CD8-positive, alpha-beta memory T cell (primary cell): ENCODE measurements at regions not wholly inside any gene's neighbourhood (a gene's known extent, or its start where the extent isn't known, plus 50 kb on each side); places are given as distances from the start of the nearest gene placed in this dataset.

Source experiments
- CTCF ChIA-PET: fragments of 350-600 bp; sonication (Branson Sonifier 250); formaldehyde crosslinking; loops from one replicate; lab custom pipeline; 2021; ENCODE audit warnings: antibody characterized with exemption; lab: Charles Lee
- POLR2A ChIA-PET: fragments of 350-600 bp; sonication (Branson Sonifier 250); formaldehyde crosslinking; loops from one replicate; lab custom pipeline; 2021; ENCODE audit warnings: antibody characterized with exemption; lab: Charles Lee
- DNase-seq, 5 donors: peaks; one replicate each; pipeline versions ENCODE4 v3.0.0 to v3.0.0-alpha.2; 2020 to 2022; ENCODE audit warnings: mixed read lengths in 1 of 5
- H3K27ac ChIP-seq: one replicate; pipeline ENCODE4 v1.7.0; 2013; ENCODE audit warnings: low read depth, mild to moderate bottlenecking, low read length, moderate library complexity
- H3K27me3 ChIP-seq: 2 replicates; pipeline ENCODE4 v1.7.0; 2013; ENCODE audit warnings: low read length, mild to moderate bottlenecking; ENCODE audit not compliant: insufficient read depth, poor library complexity, severe bottlenecking
- H3K36me3 ChIP-seq: 2 replicates; pipeline ENCODE4 v1.7.0; 2013; ENCODE audit warnings: mild to moderate bottlenecking, low read length, moderate library complexity; ENCODE audit not compliant: insufficient read depth
- H3K4me1 ChIP-seq: 2 replicates; pipeline ENCODE4 v1.7.0; 2013; ENCODE audit warnings: mild to moderate bottlenecking, low read length, moderate library complexity; ENCODE audit not compliant: insufficient read depth
- H3K4me3 ChIP-seq: 2 replicates; pipeline ENCODE4 v1.7.0; 2013; ENCODE audit warnings: mild to moderate bottlenecking, low read length
- H3K9me3 ChIP-seq: 2 replicates; pipeline ENCODE4 v1.7.0; 2013; ENCODE audit warnings: mild to moderate bottlenecking, low read length
- H3K27ac Mint-ChIP-seq, 8 donors: one replicate each; pipeline ENCODE4 v1.8.0; 2020 to 2021; ENCODE audit warnings: mixed read lengths in 8 of 8, mild to moderate bottlenecking in 6 of 8, inconsistent platforms in 3 of 8, moderate library complexity in 3 of 8
- H3K27me3 Mint-ChIP-seq, 2 donors: one replicate each; pipeline ENCODE4 v1.8.0; 2020 to 2021; ENCODE audit warnings: mixed read lengths in 2 of 2, mild to moderate bottlenecking in 1 of 2, moderate library complexity in 1 of 2
- H3K36me3 Mint-ChIP-seq, 3 donors: one replicate each; pipeline ENCODE4 v1.8.0; 2020 to 2021; ENCODE audit warnings: mixed read lengths in 3 of 3, inconsistent platforms in 1 of 3, mild to moderate bottlenecking in 1 of 3
- H3K4me1 Mint-ChIP-seq, 3 donors: one replicate each; pipeline ENCODE4 v1.8.0; 2020 to 2021; ENCODE audit warnings: mixed read lengths in 3 of 3, inconsistent platforms in 1 of 3, mild to moderate bottlenecking in 1 of 3
- H3K4me3 Mint-ChIP-seq, 7 donors: one replicate each; pipeline ENCODE4 v1.8.0; 2020 to 2021; ENCODE audit warnings: mixed read lengths in 7 of 7, mild to moderate bottlenecking in 6 of 7, moderate library complexity in 4 of 7, inconsistent platforms in 2 of 7
- H3K9me3 Mint-ChIP-seq, 5 donors: one replicate each; pipeline ENCODE4 v1.8.0; 2020 to 2022; ENCODE audit warnings: mixed read lengths in 5 of 5, mild to moderate bottlenecking in 3 of 5, moderate library complexity in 2 of 5, inconsistent platforms in 1 of 5

- no peaks in the 10 kb centered on the region for H3K36me3 Mint-ChIP-seq
- H3K27ac ChIP-seq: no peak overlapping the region
- no peak overlapping the region for H3K4me3 ChIP-seq
- no peaks in the 10 kb centered on the region for H3K4me1 Mint-ChIP-seq
- peak overlapping the region in 1 of 7 donors; percentile 66 for H3K4me3 Mint-ChIP-seq
- no peak for DNase-seq
- ChIA-PET POLR2A (no interaction called here), CTCF (no interaction called here)
- no peaks in the 10 kb centered on the region for H3K27me3 ChIP-seq
- H3K9me3 ChIP-seq: no peaks in the 10 kb centered on the region
- no peaks in the 10 kb centered on the region for H3K4me1 ChIP-seq
- peaks cover 0 to 2% of the 10 kb centered on the region in 2 donors for H3K27me3 Mint-ChIP-seq
- no peak overlapping the region for H3K27ac Mint-ChIP-seq
- peaks cover 0 to 13% (median 3%) of the 10 kb centered on the region in 5 donors for H3K9me3 Mint-ChIP-seq
- no peaks in the 10 kb centered on the region for H3K36me3 ChIP-seq
Measured at GRCh38 chr10:130339911-130340310, 203.7 kb downstream of the GLRX3 start.

- no peak overlapping the region for H3K27ac ChIP-seq
- no peak overlapping the region for H3K4me3 ChIP-seq
- H3K4me1 ChIP-seq: no peaks in the 10 kb centered on the region
- Mint-ChIP-seq H3K36me3 (no peaks in the 10 kb centered on the region), H3K4me3 (no peak overlapping the region), H3K27ac (no peak overlapping the region), H3K9me3 (peaks cover 0 to 13% (median 3%) of the 10 kb centered on the region in 5 donors), H3K4me1 (no peaks in the 10 kb centered on the region), H3K27me3 (peaks cover 0 to 2% of the 10 kb centered on the region in 2 donors)
- ChIA-PET POLR2A (no interaction called here), CTCF (no interaction called here)
- no peaks in the 10 kb centered on the region for H3K27me3 ChIP-seq
- no peak for DNase-seq
- no peaks in the 10 kb centered on the region for H3K36me3 ChIP-seq
- H3K9me3 ChIP-seq: no peaks in the 10 kb centered on the region
Measured at GRCh38 chr10:130340816-130341215, 204.6 kb downstream of the GLRX3 start.

DNA sequence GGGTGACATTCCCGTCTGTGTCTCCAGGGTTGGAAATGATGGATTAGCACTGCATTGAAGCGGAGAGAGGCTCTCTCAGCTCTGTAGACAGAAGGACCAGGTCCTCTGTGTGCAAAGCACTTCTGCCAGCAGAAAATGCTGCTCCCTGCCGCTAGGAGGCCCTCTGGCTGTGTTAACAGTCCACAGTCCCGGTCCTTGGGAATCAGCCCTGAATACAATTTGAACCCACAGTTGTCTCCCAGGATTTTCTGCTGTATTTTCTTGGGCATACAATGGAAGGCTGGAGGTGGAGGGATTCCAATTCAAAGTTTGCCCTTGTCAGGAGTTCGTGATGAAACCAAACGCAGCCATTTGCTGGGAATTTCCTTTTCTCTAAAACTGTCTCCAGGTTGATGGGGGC lies 205.2 kb downstream of the GLRX3 start:
- Mint-ChIP-seq H3K27ac (peak overlapping the region in 1 of 8 donors; percentile 21), H3K4me1 (no peaks in the 10 kb centered on the region), H3K36me3 (no peaks in the 10 kb centered on the region), H3K27me3 (peaks cover 0 to 2% of the 10 kb centered on the region in 2 donors), H3K4me3 (no peak overlapping the region), H3K9me3 (peaks cover 0 to 13% (median 3%) of the 10 kb centered on the region in 5 donors)
- Histone ChIP-seq H3K4me1 (no peaks in the 10 kb centered on the region), H3K27me3 (no peaks in the 10 kb centered on the region), H3K36me3 (no peaks in the 10 kb centered on the region), H3K9me3 (no peaks in the 10 kb centered on the region), H3K4me3 (no peak overlapping the region), H3K27ac (no peak overlapping the region)
- ChIA-PET POLR2A (no interaction called here), CTCF (no interaction called here)
- DNase-seq: no peak

DNA sequence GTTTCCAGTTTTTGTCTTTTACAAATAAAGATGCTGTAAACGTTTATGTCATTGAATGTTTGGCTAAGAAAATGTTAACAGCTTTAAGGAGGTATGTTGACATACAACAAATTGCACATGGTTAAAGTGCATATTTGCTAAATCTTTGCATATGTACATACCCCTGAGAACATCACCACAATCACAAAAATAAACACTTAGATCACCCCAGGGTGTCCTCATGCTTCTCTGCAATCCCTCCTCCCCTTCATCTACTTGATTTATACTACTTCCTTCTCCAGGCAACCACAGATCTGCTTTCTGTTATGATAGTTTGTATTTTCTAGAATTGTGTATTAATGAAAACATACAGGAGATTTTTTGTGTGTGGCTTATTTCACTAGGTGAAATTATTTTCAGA lies 209.5 kb downstream of the GLRX3 start:
- H3K9me3 Mint-ChIP-seq: peaks cover 2 to 13% (median 8%) of the 10 kb centered on the region in 5 donors

GRCh38 chr10:130350996-130351395 lies 214.8 kb downstream of the GLRX3 start:
- POLR2A ChIA-PET: no interaction called here
- H3K9me3 ChIP-seq: no peaks in the 10 kb centered on the region
- Mint-ChIP-seq H3K4me3 (no peak overlapping the region), H3K27ac (no peak overlapping the region), H3K4me1 (no peaks in the 10 kb centered on the region), H3K27me3 (no peaks in the 10 kb centered on the region), H3K9me3 (peaks cover 2 to 16% (median 8%) of the 10 kb centered on the region in 5 donors), H3K36me3 (peaks cover 0 to 5% (median 0%) of the 10 kb centered on the region in 3 donors)
- CTCF ChIA-PET: no interaction called here
- no peaks in the 10 kb centered on the region for H3K36me3 ChIP-seq
- DNase-seq: no peak
- no peaks in the 10 kb centered on the region for H3K27me3 ChIP-seq
- H3K27ac ChIP-seq: no peak overlapping the region
- H3K4me1 ChIP-seq: no peaks in the 10 kb centered on the region
- H3K4me3 ChIP-seq: no peak overlapping the region

More for the DNA sequence above, 209.5 kb downstream of the GLRX3 start:
- CTCF ChIA-PET: no interaction called here
- H3K27ac Mint-ChIP-seq: no peak overlapping the region
- H3K4me1 Mint-ChIP-seq: no peaks in the 10 kb centered on the region
- Histone ChIP-seq H3K4me3 (no peak overlapping the region), H3K36me3 (no peaks in the 10 kb centered on the region), H3K27ac (no peak overlapping the region), H3K27me3 (no peaks in the 10 kb centered on the region), H3K4me1 (no peaks in the 10 kb centered on the region), H3K9me3 (no peaks in the 10 kb centered on the region)
- peaks cover 0 to 2% of the 10 kb centered on the region in 2 donors for H3K27me3 Mint-ChIP-seq
- peaks cover 0 to 5% (median 0%) of the 10 kb centered on the region in 3 donors for H3K36me3 Mint-ChIP-seq
- no peak overlapping the region for H3K4me3 Mint-ChIP-seq
- POLR2A ChIA-PET: no interaction called here
- no peak for DNase-seq

DNA sequence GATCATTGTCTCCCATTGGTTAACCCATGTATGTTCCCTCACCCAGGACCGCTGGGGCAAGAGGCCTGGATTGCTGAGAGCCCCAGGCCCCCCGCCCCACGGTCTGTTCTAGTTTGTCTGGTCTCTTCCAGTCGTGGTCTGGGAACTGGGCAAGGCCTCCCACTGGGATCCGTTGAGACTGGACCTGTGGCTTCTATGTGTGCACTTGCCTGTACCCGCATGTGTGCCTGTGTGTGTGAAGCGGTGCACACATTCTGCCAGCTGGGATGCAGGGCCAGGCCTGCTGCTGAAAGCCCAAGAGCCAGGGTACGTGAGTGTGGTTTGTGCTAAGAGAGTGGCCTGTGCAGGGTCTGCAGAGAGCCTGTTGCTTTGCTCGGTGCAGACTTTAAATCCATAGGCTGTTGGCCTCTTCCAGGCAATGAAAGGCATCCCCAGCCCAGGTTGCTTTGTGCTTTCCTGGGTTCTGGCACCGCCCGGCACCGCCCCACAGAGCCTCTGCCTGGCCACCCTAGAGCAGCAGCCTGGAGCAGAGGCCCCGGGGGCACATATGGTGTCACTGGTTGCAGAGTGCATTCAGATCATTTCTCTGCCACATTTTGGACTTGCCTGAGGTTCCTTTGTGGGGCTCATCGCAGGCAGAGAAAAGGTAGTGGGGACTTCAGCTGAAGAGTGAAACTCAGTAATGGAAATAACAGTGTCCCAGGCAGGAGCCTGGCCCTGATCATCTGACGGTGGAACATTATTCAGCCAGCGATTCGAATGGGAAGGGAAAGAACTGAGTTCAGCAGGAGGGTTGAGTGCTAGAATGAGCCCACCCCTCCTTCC lies 215.5 kb downstream of the GLRX3 start:
- ChIA-PET POLR2A (no interaction called here), CTCF (no interaction called here)
- H3K27ac ChIP-seq: no peak overlapping the region
- H3K4me1 Mint-ChIP-seq: no peaks in the 10 kb centered on the region
- H3K27ac Mint-ChIP-seq: no peak overlapping the region
- no peak overlapping the region for H3K4me3 ChIP-seq
- no peak overlapping the region for H3K4me3 Mint-ChIP-seq
- H3K9me3 Mint-ChIP-seq: peaks cover 2 to 16% (median 11%) of the 10 kb centered on the region in 5 donors
- H3K4me1 ChIP-seq: no peaks in the 10 kb centered on the region
- no peaks in the 10 kb centered on the region for H3K9me3 ChIP-seq
- H3K36me3 Mint-ChIP-seq: peaks cover 0 to 5% (median 0%) of the 10 kb centered on the region in 3 donors
- H3K27me3 ChIP-seq: no peaks in the 10 kb centered on the region
- no peak for DNase-seq
- no peaks in the 10 kb centered on the region for H3K27me3 Mint-ChIP-seq
- no peaks in the 10 kb centered on the region for H3K36me3 ChIP-seq

DNA sequence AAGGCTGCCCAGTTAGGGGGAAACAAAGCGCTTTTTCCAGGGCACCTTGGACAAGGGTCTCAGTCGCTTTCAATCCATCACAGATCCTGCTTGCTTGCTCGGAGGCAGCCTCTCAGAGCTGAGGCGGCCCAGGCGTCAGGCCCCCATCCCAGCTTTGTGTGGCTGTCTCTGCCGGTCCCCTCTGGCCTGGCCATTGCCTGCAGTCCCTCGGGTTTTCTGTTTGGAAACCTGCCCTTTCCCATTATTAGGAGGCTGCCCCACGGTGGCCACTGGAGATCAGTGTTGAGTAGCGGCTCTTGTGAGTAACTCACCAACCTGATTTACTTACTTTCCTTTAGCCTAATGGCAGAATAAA lies 216.1 kb downstream of the GLRX3 start:
- Histone ChIP-seq H3K36me3 (no peaks in the 10 kb centered on the region), H3K27me3 (no peaks in the 10 kb centered on the region), H3K4me1 (no peaks in the 10 kb centered on the region), H3K27ac (no peak overlapping the region), H3K9me3 (no peaks in the 10 kb centered on the region), H3K4me3 (no peak overlapping the region)
- CTCF ChIA-PET: no interaction called here
- DNase-seq: no peak
- Mint-ChIP-seq H3K9me3 (peaks cover 2 to 16% (median 11%) of the 10 kb centered on the region in 5 donors), H3K27me3 (no peaks in the 10 kb centered on the region), H3K4me3 (no peak overlapping the region), H3K4me1 (no peaks in the 10 kb centered on the region), H3K36me3 (peaks cover 0 to 5% (median 0%) of the 10 kb centered on the region in 3 donors), H3K27ac (no peak overlapping the region)
- POLR2A ChIA-PET: no interaction called here

DNA sequence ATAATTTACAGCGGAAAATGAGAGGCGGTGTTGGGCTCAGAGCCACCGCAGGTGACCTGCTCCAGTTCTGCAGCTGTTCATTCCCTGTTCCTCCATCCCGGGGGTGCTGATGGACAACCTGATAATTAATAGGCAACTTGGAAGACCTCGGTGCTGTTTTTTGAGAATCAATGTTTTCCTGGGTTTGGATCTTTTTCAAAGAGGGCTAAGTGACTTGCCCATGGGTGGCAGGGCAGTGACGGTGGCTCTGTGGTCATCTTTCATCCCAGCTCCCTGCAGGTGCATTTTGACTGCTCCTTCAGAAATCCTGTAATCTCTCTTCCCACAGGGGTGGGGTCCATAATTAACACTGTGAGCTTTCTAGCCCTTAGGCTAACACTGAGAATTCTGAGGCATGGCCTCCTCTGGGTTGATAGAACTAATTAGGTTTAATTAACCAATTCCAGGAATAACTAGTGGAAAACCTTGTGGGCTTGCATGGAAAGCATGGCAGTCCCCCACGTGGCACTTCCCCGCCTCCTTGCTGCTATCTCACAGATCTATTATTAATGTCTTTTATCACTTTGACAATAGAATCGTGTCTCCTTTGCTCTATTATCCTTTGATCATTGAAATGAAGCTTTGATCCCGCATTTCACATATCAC lies 217.9 kb downstream of the GLRX3 start:
- H3K4me3 ChIP-seq: no peak overlapping the region
- no peaks in the 10 kb centered on the region for H3K36me3 ChIP-seq
- H3K27ac Mint-ChIP-seq: no peak overlapping the region
- POLR2A ChIA-PET: no interaction called here
- H3K9me3 Mint-ChIP-seq: peaks cover 0 to 11% (median 6%) of the 10 kb centered on the region in 5 donors
- no peaks in the 10 kb centered on the region for H3K9me3 ChIP-seq
- CTCF ChIA-PET: no interaction called here
- no peak for DNase-seq
- no peaks in the 10 kb centered on the region for H3K4me1 Mint-ChIP-seq
- H3K36me3 Mint-ChIP-seq: no peaks in the 10 kb centered on the region
- no peaks in the 10 kb centered on the region for H3K27me3 ChIP-seq
- H3K27me3 Mint-ChIP-seq: no peaks in the 10 kb centered on the region
- H3K4me1 ChIP-seq: no peaks in the 10 kb centered on the region
- H3K4me3 Mint-ChIP-seq: no peak overlapping the region
- H3K27ac ChIP-seq: no peak overlapping the region
